NB4 (cell line): ENCODE measurements at regions not wholly inside any gene's neighbourhood (a gene's known extent, or its start where the extent isn't known, plus 50 kb on each side); places are given as distances from the start of the nearest gene placed in this dataset.

Experiments
- MYC ChIP-seq: IDR thresholded peaks from 2 replicates; pipeline ENCODE4 v1.6.1; 2011; ENCODE audit warnings: low read depth, low read length
- POLR2A ChIP-seq: IDR thresholded peaks from 2 replicates; pipeline ENCODE4 v1.6.1; 2011; ENCODE audit warnings: mild to moderate bottlenecking; ENCODE audit not compliant: insufficient read length; ENCODE audit errors: extremely low read depth
- TF ChIP-seq, protein P1 (sequence below): IDR thresholded peaks from one replicate; pipeline ENCODE4 v1.5.1; 2012; ENCODE audit warnings: low read depth, low read length
- TF ChIP-seq, protein P2 (sequence below): IDR thresholded peaks from 2 replicates; pipeline ENCODE4 v1.6.1; 2011; ENCODE audit warnings: low read depth, low read length

DNA sequence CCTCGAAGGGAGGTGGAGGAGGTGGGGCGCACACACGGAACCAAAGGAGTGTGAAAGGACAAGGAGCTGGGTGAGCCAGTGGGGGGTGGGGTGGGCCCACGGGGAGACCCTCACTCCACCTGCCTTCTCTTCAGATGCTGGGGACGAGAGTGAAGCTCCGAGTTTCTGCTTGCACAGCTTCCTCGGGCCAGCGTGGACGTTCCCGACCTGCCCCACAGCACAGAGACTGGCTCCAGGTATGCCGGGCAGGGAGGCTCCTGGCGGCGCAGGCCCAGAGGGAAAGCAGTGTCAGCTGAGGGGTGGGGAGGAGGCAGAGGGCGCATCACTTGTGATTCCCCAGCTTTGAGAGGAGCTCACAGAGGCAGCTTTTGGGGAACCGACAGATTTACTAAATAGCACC is 98.5 kb upstream of the RPS6KA2 start:
- TF ChIP-seq POLR2A (no peak), MYC (no peak)
- TF ChIP-seq, protein P1, sequence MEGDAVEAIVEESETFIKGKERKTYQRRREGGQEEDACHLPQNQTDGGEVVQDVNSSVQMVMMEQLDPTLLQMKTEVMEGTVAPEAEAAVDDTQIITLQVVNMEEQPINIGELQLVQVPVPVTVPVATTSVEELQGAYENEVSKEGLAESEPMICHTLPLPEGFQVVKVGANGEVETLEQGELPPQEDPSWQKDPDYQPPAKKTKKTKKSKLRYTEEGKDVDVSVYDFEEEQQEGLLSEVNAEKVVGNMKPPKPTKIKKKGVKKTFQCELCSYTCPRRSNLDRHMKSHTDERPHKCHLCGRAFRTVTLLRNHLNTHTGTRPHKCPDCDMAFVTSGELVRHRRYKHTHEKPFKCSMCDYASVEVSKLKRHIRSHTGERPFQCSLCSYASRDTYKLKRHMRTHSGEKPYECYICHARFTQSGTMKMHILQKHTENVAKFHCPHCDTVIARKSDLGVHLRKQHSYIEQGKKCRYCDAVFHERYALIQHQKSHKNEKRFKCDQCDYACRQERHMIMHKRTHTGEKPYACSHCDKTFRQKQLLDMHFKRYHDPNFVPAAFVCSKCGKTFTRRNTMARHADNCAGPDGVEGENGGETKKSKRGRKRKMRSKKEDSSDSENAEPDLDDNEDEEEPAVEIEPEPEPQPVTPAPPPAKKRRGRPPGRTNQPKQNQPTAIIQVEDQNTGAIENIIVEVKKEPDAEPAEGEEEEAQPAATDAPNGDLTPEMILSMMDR = no peak
- TF ChIP-seq, protein P2, sequence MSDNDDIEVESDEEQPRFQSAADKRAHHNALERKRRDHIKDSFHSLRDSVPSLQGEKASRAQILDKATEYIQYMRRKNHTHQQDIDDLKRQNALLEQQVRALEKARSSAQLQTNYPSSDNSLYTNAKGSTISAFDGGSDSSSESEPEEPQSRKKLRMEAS = no peak
